Stimulated activated CD4-positive, alpha-beta T cell treated with anti-CD3 and anti-CD28 coated beads, Interleukin-15, amount 100 ng/mL, for 1 hour (primary cell): ENCODE measurements at regions not wholly inside any gene's neighbourhood (a gene's known extent, or its start where the extent isn't known, plus 50 kb on each side); places are given as distances from the start of the nearest gene placed in this dataset.
"Not testable (repeated sequence)": the region's sequence is repeated elsewhere in the genome, so short reads cannot be mapped to it uniquely, and the experiment has no call there.

Source experiments
- DNase-seq, 2 donors: peaks; one replicate each; pipeline ENCODE4 v3.0.0-alpha.2; 2020; ENCODE audit warnings: low read depth in 1 of 2, low spot score in 1 of 2

DNA sequence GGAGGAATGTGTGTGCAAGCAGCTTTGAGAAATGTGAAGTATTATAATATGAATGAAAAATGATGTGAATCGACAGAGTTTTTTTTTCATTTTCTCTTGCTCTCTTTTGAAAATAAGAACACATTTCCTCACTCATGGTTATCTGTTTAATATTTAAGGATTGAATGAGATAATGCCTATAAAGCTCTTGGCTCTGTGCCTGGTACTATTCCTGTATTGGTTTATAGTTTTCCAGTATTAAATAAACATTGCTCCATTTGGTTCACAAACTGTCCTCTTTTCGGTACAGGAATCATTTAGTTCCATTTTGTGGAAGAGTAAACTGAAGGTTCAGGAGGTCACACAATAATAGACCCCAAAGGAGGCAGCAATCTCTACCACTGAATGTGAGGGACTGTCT is 1185.5 kb upstream of the WWC1 start:
- DNase-seq = no peak

DNA sequence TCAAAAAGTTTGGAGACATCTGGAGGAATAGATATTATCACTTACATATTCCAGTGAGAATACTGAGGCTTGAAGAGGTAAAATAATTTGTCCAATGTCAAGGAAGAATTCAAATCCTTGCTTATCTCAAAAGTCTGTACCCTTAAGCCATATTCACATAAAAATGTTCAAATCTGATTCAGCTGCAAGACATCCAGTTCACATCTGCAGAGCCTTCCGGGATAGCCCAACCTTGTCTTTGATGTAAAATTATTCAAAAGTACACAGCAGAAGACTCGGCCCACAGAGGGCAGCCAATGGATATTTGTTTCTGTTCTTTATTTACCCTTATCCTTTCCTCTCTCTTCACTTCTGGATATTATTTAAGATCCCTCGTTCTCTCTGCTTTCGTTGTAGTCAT is 1183.8 kb upstream of the WWC1 start:
- no peak for DNase-seq

DNA sequence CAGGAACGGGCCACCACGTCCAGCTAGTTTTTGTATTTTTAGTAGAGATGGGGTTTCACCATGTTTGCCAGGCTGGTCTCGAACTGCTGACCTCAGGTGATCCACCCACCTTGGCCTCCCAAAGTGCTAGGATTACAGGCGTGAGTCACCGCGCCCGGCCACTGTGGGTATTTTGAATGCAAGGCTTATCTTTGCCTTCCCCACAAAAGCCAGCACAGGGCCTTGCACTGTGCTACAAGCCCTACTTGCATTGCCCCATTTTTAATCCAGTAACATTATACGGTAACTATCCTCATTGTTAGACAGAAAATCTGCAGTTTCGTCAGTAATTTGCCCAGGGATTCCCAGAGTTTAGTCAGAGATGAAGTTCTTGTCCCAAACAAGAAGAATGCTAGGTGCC is 1183.2 kb upstream of the WWC1 start:
- DNase-seq = not testable (repeated sequence)

DNA sequence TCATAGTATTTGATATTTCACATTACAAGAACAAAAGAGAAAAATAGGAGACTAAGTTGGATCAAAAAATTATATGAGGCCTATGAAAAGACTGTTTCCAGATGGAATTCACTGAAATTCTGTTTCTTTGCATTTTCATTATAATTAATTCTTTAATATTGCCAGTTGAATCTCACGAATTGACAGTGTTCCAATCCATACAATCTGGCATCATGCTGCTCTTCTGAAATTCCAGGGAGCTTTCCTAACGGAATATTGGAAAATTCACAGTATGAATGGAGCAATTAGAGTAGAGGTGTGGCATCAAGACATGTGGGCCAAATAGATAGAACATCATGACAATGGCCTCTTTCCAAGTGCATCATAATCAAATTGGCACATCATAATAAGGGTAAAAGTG is 1178.9 kb upstream of the WWC1 start:
- DNase-seq = no peak

DNA sequence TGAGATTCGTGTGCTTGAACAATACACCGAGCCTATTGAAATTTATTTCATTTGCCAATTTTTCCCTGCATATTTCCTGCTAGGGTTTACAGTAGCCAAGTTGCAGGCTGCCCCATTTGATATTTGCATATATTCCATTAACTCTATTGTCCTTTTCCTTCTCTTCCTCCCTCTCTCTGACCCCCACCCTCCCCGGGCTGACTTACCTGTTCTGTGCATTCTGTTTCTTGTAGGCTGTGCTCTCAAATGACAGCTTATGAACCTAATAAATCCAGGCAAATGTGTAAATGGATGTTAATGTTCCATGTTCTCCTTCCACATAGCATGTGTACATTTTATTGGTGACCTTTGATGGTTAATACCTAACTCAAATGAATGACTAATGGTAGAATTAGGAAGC is 1169.2 kb upstream of the WWC1 start:
- no peak for DNase-seq

DNA sequence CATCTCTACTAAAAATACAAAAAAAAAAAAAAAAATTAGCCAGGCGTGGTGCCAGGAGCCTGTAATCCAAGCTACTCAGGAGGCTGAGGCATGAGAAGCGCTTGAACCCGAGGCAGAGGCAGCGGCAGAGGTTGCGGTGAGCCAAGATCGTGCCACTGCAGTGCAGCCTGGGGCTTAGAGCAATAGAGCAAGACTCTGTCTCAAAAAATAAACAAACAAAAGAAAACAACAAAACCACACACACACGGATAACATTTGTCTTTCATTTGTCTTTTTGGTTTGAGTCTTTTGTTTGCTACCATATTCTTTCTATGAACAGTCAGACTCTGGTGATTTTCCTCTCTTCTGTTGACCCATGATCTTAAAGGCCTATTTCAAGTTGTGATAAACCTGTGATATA is 1168.3 kb upstream of the WWC1 start:
- DNase-seq = no peak

DNA sequence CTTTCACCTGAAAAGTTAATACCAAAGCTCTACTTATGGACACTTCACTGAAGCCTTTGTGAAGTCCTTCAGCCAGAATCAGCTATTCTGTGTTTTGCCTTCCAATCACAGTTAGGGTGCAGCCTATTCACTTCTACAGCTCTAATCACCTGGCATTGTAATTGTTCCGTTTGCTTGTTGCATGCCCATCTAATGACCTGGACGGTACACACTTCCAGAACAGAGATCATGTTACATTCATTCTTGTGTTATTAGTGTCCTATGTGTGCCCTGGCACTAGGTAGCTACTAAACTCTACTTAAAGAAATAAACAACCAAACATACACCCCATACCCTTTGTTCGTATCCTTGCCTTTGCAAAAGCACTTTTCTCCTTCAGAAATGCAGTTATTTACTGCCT is 1162.9 kb upstream of the WWC1 start:
- no peak for DNase-seq

DNA sequence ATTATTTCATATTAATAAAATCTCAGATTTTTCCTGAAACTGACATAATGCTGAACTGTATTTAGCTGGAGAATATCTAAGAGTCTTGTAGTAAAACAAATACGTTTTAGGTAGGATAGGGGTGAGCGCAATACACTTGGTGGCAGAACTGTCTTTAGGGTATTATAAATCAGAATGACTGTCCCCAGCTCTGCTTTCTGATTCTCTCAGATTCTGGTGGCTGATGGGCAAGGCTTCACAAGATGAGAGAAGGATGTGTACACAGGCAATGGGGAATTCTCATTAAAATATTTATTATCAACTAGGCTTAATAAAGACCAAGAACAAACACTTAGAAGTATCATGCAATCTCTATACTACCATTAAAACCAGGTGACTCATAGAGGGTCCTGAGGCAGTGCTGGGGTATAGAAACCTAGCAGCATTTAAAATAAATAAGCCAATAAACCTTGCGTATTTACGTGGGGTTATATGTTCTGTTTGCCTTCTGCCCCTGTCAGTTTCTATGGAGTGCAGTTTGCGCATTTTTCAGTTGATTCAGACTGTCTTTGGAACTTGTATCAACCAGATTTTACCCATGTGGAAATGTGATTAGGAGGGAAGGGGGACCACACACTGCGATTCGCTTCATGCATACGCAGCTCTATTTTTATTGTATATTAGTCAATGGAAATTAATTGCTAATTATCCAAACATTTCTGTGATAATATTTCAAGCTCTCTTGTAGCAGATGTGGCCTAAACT is 1150.7 kb upstream of the WWC1 start:
- DNase-seq = no peak

DNA sequence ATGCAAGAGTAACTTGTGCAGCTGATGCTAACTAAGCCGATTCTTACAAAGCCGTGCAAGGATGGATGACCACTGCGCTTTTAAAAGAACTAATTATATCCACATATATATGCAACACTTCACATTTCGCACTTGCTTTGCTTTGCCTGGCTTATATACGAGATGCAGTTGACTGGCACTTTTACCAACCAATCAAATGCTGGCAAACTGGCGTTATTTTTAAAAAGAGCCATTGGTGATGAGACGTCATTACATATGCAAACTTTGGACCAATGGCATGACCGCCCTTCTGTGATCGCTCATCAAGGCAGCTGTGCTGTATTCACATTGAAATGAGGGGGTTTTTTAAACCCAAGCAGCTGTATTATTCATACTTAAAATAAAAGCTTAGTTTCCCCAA is 1147.7 kb upstream of the WWC1 start:
- DNase-seq = no peak

DNA sequence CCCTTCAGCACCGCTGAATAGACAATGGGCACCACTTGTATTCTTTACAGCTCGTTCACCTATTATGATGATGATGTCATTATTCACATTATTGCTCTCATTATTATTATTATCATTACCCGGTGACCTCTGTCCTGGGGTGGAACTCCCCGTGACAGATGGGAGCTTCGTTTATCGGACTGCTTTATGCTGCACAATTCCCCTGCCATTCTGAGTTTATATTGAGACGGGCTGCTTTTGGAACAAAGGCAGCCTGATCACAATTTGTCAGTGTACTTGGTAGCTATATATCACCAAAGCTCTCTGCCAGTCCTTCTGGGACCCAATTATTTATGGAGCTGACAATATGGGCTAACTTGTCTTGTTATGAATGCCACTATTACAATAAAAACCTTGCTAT is 1145.6 kb upstream of the WWC1 start:
- DNase-seq = no peak

DNA sequence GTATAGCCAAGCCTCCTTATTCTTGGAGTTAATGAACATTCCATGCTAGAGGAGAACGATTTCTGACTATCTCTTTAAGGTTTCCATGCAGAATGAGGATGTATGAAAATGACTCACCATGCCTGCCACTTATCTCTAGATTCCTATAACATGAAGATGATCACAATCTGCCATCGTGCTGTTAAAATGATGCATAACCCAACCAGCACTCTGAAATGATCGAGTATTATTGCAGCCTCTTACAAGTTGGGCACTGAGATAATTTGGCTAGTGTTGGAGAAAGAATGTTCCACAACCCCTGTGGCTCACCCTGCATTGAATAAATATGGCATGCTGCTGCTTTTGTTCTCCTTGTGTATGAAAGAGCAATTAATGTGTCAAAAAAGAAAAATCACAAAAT is 1143.6 kb upstream of the WWC1 start:
- DNase-seq = no peak

DNA sequence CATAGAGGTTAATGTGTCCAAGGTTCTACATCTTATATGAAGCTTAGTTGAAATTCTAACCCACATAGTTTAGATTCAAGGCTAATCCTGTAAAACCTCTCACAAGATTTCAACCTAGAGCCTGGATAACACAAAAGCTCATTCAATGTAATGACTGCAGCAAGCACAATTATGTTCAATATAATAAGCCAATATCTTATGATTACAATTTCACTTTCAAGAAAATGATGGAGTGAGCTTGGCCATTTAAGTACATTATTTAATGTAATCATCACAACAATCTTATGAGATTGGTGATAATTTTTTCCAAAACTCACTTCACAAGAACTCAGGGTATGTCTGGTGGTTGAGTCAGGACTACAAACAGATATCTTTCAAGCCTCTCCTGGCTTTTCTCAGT is 1140.8 kb upstream of the WWC1 start:
- no peak for DNase-seq

DNA sequence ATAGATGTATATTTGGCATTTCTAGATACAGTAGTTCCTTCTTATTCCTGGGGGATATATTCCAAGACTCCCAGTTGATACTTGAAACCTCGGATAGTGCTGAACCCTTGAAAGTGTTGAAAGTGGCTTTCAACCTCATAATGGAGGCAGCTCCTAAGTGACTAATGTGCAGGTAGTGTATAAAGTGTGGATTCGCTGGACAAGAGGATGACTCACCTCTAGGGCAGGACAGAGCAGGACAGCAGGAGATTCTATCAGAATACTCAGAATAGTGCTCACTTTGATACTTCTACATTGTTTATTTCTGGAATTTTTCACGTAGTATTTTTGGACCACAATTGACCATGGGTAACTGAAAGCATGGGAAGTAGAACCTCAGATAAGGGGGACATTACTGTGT is 1138.9 kb upstream of the WWC1 start:
- DNase-seq = no peak

DNA sequence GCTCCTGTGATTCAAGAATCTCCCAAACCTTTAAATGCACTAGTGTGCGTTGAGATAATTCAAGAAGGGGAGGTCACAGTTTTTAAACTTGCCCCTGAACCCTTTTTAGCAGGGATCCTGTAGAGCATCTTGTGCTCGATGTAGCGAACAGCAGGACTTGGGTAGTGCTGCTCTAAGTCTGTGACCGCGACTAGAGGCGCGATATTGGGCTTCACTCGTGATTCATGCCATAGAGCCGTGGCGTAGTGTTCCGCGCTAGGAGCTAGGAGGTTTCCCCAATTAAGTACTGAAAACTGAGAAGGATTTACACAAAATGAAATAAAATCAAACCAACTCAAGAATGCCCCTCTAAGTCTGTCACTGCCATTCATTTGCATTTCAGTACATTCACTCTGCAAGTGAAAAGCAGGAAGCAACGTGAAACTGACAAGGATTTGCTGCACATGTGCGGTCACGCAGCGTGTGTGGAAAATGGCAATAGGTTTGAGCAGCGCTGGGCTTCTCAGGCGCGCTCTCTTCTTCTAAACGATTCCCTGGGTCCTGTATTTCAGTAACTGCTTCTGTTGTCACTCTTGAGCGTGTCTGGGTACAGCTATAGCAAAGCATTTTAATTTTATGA is 1135.9 kb upstream of the WWC1 start:
- DNase-seq = no peak

DNA sequence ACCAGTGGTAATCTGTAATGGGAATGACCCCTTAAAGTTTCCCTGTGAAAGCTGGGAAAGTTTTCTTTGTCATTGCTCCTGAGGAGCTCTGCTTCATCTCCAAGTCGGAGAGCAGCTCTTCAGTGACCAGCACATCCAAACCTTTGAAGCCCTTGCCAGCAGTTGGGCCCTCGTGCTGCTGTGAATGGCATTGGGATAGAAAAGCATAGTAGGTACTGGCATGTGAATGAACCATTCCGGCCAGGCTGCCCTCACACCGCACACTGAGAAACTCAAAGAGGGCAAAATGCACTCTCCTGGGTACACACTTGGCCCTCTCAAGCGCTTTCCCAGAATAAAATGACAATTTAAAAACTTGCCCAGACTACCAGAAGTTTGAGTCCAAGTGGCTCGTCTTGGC is 1135.0 kb upstream of the WWC1 start:
- DNase-seq = no peak

DNA sequence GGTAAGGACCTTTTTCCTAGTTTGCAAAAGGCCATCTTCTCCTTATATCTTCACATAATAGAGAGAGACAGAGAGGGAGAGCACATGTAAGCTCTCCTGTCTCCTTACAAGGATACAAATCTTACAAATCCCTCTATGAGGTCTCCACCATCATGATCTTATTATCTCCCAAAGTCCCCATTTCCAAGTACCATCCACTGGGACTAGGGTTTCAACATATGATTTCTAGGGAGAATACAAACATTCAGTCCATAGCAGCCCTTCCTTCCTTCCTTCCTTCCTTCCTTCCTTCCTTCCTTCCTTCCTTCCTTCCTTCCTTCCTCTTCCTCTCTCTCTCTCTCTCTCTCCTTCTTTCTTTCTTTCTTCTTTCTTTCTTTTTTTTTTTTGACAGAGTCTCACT is 1132.9 kb upstream of the WWC1 start:
- DNase-seq = no peak

DNA sequence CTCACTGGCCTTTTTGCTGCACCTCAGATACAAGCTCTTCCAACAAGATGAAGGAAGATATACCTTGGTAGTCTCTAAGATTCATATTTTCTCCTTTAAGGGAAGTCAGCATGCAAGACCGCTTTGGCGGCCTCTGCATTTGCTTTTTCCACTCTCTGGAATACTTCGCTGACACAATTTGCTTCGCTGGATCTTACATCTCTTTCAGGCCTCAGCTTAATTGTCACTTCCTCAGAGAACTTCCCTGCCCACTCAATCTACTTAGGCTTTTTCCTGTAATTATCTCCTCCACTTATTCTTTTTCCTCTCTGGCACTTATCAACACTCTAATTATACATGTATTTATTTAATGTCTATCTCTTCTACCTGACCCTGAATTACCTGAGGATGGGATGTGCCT is 1131.1 kb upstream of the WWC1 start:
- no peak for DNase-seq

DNA sequence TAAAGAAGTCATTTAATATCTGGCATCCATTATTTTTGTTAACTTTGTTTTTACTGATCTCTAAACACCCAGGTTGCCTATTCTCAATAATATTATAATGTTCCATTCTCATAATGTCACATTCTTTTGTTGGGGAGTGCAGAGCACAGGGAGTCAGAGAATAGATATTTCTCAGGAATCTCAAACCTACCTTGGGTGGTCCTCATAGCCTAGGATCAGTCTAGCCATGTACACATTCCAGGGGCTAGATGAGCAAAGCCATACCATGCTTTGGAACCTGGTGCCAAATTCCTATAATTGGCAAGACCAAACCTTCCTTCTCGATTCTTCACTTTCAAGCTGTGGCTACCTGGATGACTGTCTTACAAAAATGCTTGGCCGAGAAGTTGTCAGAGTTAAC is 1124.7 kb upstream of the WWC1 start:
- DNase-seq = no peak

DNA sequence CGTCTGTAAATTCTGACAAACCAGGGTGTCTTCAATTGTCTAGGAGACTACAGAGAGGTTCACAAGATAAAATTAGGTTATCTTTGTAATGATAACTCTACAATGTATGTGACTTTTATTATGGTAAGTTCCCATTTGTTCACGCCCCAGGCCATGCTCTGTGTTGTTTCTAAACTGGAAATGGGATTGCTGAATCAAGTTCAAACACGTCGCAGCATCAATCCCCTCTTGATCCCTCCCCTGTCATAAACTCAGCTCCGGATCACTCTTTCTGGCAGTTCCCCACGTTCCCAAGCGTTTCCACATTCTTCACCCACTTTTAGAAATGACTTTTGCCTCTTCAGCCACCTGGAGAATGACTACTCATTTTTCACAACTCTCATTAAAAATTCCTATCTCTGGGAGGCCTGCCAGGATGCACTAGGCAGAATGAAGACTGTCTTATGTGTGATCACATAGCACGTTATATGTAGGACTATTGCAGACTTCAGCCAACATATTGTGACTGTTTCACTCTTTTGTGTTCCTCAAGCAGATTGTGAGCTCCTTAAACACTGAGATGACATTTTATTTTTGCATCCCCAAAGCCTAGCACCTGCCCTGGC is 1124.2 kb upstream of the WWC1 start:
- no peak for DNase-seq

DNA sequence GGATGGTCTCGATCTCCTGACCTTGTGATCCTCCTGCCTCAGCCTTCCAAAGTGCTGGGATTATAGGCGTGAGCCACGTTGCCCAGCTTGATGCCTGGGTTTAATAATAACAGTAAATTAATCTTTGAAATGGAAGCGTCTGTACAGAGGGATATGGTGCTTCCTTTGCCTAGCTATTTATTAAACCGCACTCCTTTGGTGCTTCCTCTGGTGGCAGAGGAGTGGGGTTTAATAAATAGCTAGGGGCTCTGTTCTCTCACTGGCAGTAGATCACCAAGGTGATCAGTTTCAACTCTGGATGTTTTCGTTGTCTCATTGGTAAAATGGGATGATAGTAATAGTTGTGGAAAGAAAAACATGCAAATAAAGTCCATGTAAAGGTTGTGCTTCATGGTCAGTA is 1122.5 kb upstream of the WWC1 start:
- DNase-seq = no peak

DNA sequence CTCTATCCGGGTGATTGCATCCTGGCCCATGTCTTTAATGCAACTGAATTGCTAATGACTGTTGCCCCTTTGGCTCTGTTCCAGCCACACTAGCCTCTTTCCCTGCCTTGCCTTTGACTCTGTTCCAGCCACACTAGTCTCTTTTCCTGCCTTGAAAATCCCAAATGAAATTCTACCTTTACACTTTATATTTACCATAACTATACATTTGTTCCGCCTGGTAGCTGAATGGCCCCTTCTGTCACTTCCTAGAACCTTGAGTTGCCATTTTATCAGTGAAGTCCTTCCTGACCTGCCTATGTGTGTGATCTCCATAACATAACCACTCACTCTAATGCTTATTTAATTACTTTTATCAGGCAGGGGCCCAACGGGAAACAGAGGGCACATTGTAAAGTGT is 1120.4 kb upstream of the WWC1 start:
- no peak for DNase-seq

DNA sequence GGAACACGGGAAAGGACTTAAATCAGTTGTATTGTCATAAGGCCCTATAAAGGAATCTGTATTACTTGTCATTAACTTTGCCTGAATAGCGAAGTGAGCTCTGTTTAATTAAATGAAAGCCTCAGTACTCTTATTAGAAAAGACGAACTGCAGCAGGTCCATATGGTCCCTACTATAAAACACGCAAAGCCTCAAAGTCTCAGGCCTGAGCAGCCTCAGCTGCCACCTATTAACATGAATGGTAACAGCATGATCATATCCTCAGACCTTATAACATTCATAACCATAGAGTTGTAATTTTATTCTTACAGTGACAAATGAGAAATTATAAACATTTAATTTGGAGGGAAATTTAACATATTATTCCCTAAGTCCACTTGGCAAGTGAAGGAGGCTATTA is 1113.7 kb upstream of the WWC1 start:
- DNase-seq = no peak

DNA sequence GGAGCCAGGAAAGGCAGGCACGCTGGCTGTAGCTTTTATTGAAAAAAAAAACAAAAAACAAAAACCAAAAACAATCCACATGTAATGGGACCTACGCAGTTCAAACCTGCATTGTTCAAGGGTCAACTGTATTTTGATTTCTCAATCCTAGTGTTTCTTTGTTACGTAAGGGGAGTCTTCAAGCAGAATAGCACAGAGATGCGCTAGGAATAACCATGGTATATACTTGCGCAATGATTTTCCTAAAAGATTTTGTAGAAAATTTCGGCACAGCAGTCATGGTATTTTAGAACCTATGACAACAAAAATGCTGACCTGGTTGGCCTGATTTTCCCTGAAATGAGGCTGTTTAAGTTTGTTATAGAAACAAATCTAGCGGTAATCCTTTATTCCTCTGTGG is 1110.5 kb upstream of the WWC1 start:
- no peak for DNase-seq
